Aorta (tissue), 5 donors: ENCODE measurements at regions not wholly inside any gene's neighbourhood (a gene's known extent, or its start where the extent isn't known, plus 50 kb on each side); places are given as distances from the start of the nearest gene placed in this dataset.

ENCODE experiments used
- ATAC-seq: fragments of 200-7000 bp; cut with Tn5 transposase; one replicate; pipeline ENCODE4 v1.9.1; 2022; ENCODE audit warnings: moderate library complexity; ENCODE audit not compliant: low FRiP score
- DNase-seq, 2 donors: peaks; one replicate each; pipeline ENCODE4 v3.0.0-alpha.2; 2020
- H3K27ac ChIP-seq, 2 donors: one replicate each; pipeline ENCODE4 v1.5.1; 2013; ENCODE audit warnings: low read length in 2 of 2, mild to moderate bottlenecking in 2 of 2, moderate library complexity in 2 of 2, control low read depth in 1 of 2, inconsistent platforms in 1 of 2, low read depth in 1 of 2
- H3K27me3 ChIP-seq, 2 donors: one replicate each; pipeline ENCODE4 v1.6.1; 2013; ENCODE audit warnings: control low read depth in 1 of 2, low read length in 1 of 2, mild to moderate bottlenecking in 1 of 2, moderate library complexity in 1 of 2; ENCODE audit not compliant: insufficient read depth in 2 of 2, control insufficient read depth in 1 of 2
- H3K36me3 ChIP-seq, 2 donors: one replicate each; pipeline ENCODE4 v1.6.1; 2013; ENCODE audit warnings: control low read depth in 1 of 2, low read length in 1 of 2, mild to moderate bottlenecking in 1 of 2; ENCODE audit not compliant: insufficient read depth in 2 of 2, control insufficient read depth in 1 of 2
- H3K4me1 ChIP-seq, 2 donors: one replicate each; pipeline ENCODE4 v1.6.1; 2013; ENCODE audit warnings: low read length in 2 of 2, control low read depth in 1 of 2, mild to moderate bottlenecking in 1 of 2, moderate library complexity in 1 of 2; ENCODE audit not compliant: insufficient read depth in 2 of 2, control insufficient read depth in 1 of 2
- H3K4me3 ChIP-seq, 2 donors: one replicate each; pipeline ENCODE4 v1.5.1; 2013; ENCODE audit warnings: low read length in 2 of 2, control low read depth in 1 of 2, mild to moderate bottlenecking in 1 of 2
- H3K9me3 ChIP-seq: one replicate; pipeline ENCODE4 v1.6.1; 2013; ENCODE audit warnings: mild to moderate bottlenecking, low read length; ENCODE audit not compliant: control insufficient read depth
- WGBS, 2 donors: extraction: QIAGEN DNeasy Blood & Tissue Kit; methylation state at CpG; one replicate each; pipeline ENCODE4 v1.1.7; 2013; 5-methylcytosine and 5-hydroxymethylcytosine counted together
- intact Hi-C, 2 donors: fragments of 100-400 bp; cut with DNase I; formaldehyde crosslinking; loops; one replicate each; pipeline versions ENCODE4 v1.14.2 to v1.15.0; 2022
- donor health status: healthy with polysubstance abuse.
- donor health status: Bipolar disorder and iron deficiency.
- donor health status: DM: no; HTN: no; CAD: no.
- donor health status: DM: no; HTN: no; CAD: no.
- donor health status: DM: yes; HTN: yes; CAD: no.

GRCh38 chr18:40402052-40402451 is 1553.0 kb upstream of the PIK3C3 start:
- Histone ChIP-seq H3K36me3 (no peaks in the 10 kb centered on the region), H3K4me3 (no peak overlapping the region), H3K27me3 (no peaks in the 10 kb centered on the region), H3K9me3 (no peaks in the 10 kb centered on the region), H3K4me1 (no peaks in the 10 kb centered on the region), H3K27ac (no peak overlapping the region)
- intact Hi-C loops, result no loop called here
- ATAC-seq (no peak), DNase-seq (no peak)
- WGBS, 2 donors, result 60 to 68% methylated on average over 1 of the region's 1 CpG

DNA sequence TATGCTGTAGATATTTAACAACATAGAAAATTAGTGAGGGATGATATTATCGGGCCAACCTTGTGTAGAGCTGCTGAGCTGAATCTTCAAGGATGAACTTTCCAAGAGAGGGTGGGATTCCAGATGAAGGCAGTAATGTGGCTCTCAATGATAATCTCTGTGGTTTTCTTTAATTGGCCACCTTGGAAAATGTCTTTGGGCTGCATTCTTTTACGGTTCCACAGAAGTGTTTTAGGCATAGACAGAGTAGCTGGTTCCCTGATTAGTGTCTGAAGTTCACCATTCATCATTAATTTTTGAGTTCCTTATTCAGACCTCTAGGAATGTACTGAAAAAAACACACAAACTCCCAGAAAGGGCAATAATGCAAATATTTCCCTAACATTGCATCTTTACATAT is 1566.9 kb upstream of the PIK3C3 start:
- no peak for ATAC-seq
- no peaks in the 10 kb centered on the region for H3K36me3 ChIP-seq
- no peak overlapping the region for H3K27ac ChIP-seq
- WGBS, 2 donors, result 58 to 65% methylated on average over 2 of the region's 2 CpGs
- intact Hi-C loops, result no loop called here
- no peaks in the 10 kb centered on the region for H3K9me3 ChIP-seq
- H3K4me1 ChIP-seq, result no peaks in the 10 kb centered on the region
- H3K27me3 ChIP-seq, result no peaks in the 10 kb centered on the region
- H3K4me3 ChIP-seq, result no peak overlapping the region
- DNase-seq, result no peak

GRCh38 chr18:40387130-40387787 is 1567.8 kb upstream of the PIK3C3 start:
- 92% methylated on average over 3 of the region's 3 CpGs for WGBS, 2 donors
- intact Hi-C loops, result no loop called here
- no peak for DNase-seq

GRCh38 chr18:40382197-40382596 is 1572.8 kb upstream of the PIK3C3 start:
- ATAC-seq (no peak), DNase-seq (no peak)

More at GRCh38 chr18:40387130-40387787, 1567.8 kb upstream of the PIK3C3 start:
- Histone ChIP-seq H3K4me3 (no peak overlapping the region), H3K9me3 (no peaks in the 10 kb centered on the region), H3K27ac (no peak overlapping the region), H3K4me1 (no peaks in the 10 kb centered on the region), H3K27me3 (no peaks in the 10 kb centered on the region), H3K36me3 (no peaks in the 10 kb centered on the region)
- no peak for ATAC-seq

GRCh38 chr18:40380686-40381439 is 1574.2 kb upstream of the PIK3C3 start:
- Histone ChIP-seq H3K4me3 (no peak overlapping the region), H3K27me3 (no peaks in the 10 kb centered on the region), H3K36me3 (no peaks in the 10 kb centered on the region), H3K27ac (no peak overlapping the region), H3K4me1 (no peaks in the 10 kb centered on the region), H3K9me3 (no peaks in the 10 kb centered on the region)
- intact Hi-C loops, result no loop called here
- ATAC-seq (no peak), DNase-seq (no peak)
- 52 to 54% methylated on average over 6 of the region's 6 CpGs for WGBS, 2 donors

More at GRCh38 chr18:40382197-40382596, 1572.8 kb upstream of the PIK3C3 start:
- no peak overlapping the region for H3K27ac ChIP-seq
- intact Hi-C loops, result no loop called here
- no peaks in the 10 kb centered on the region for H3K36me3 ChIP-seq
- no peaks in the 10 kb centered on the region for H3K9me3 ChIP-seq
- 58 to 69% methylated on average over 2 of the region's 2 CpGs for whole genome bisulfite sequencing, 2 donors
- no peaks in the 10 kb centered on the region for H3K27me3 ChIP-seq
- no peak overlapping the region for H3K4me3 ChIP-seq
- no peaks in the 10 kb centered on the region for H3K4me1 ChIP-seq

- intact Hi-C loops, result no loop called here
Measured at GRCh38 chr18:40375837-40376236, 1579.2 kb upstream of the PIK3C3 start.

GRCh38 chr18:40371673-40372072 is 1583.4 kb upstream of the PIK3C3 start:
- intact Hi-C loops, result no loop called here
- no peak for ATAC-seq
- H3K27ac ChIP-seq, result no peak overlapping the region
- H3K4me1 ChIP-seq, result no peaks in the 10 kb centered on the region
- no peaks in the 10 kb centered on the region for H3K9me3 ChIP-seq
- no peaks in the 10 kb centered on the region for H3K36me3 ChIP-seq
- WGBS, 2 donors, result 28 to 40% methylated on average over 1 of the region's 1 CpG
- no peaks in the 10 kb centered on the region for H3K27me3 ChIP-seq
- no peak for DNase-seq
- no peak overlapping the region for H3K4me3 ChIP-seq

More at GRCh38 chr18:40375837-40376236, 1579.2 kb upstream of the PIK3C3 start:
- H3K27me3 ChIP-seq, result no peaks in the 10 kb centered on the region
- H3K4me1 ChIP-seq, result no peaks in the 10 kb centered on the region
- WGBS, 2 donors, result 61 to 62% methylated on average over 1 of the region's 1 CpG
- no peak overlapping the region for H3K4me3 ChIP-seq
- no peak for DNase-seq
- no peaks in the 10 kb centered on the region for H3K36me3 ChIP-seq
- no peaks in the 10 kb centered on the region for H3K9me3 ChIP-seq
- H3K27ac ChIP-seq, result no peak overlapping the region
- no peak for ATAC-seq

- Histone ChIP-seq H3K27me3 (no peaks in the 10 kb centered on the region), H3K9me3 (no peaks in the 10 kb centered on the region), H3K36me3 (no peaks in the 10 kb centered on the region), H3K4me3 (no peak overlapping the region), H3K4me1 (no peaks in the 10 kb centered on the region), H3K27ac (no peak overlapping the region)
- DNase-seq (no peak), ATAC-seq (no peak)
- intact Hi-C loops, result no loop called here
- 67 to 68% methylated on average over 2 of the region's 2 CpGs for WGBS, 2 donors
Measured at GRCh38 chr18:40367576-40367975, 1587.5 kb upstream of the PIK3C3 start.

DNA sequence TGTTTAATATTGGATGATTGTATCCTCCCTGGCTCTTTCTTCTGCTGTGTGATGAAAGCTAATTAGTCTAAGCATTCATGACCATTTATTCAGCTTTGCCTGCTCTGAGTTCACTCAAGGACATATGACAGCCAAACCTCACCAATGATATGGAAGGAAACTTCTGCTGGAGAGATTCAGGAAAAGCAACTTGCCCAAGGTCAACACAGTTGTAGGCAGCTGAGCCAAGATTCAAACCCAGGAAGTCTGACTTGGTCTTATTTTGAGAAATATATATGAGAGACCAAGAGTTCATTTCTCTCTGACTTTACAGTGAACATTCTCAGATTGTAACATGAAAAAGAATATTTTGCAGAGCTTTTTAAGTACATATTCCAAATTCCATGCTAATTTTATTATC is 1588.5 kb upstream of the PIK3C3 start:
- ATAC-seq (no peak), DNase-seq (no peak)
- H3K4me3 ChIP-seq, result no peak overlapping the region
- H3K9me3 ChIP-seq, result no peaks in the 10 kb centered on the region
- no peaks in the 10 kb centered on the region for H3K36me3 ChIP-seq
- H3K27me3 ChIP-seq, result no peaks in the 10 kb centered on the region
- H3K27ac ChIP-seq, result no peak overlapping the region
- H3K4me1 ChIP-seq, result no peaks in the 10 kb centered on the region
- intact Hi-C loops, result no loop called here
